PC-9 (cell line): ENCODE measurements at regions not wholly inside any gene's neighbourhood (a gene's known extent, or its start where the extent isn't known, plus 50 kb on each side); places are given as distances from the start of the nearest gene placed in this dataset.
A peak's percentile ranks its signal among the peaks of the same experiment; 100 is the strongest.

Source experiments
- BruUV-seq: library from RNA; stranded (reverse); fragments of 400-500 nt; replicated peaks from 2 replicates; lab custom pipeline; 2021; lab: Mats Ljungman, UMichigan
- CTCF ChIA-PET: fragments of 300-600 bp; sonication (Branson Sonifier 250); formaldehyde crosslinking; loops from one replicate; lab custom pipeline; 2022; ENCODE audit warnings: antibody characterized with exemption; lab: Charles Lee
- POLR2A ChIA-PET: fragments of 300-600 bp; sonication (Branson Sonifier 250); formaldehyde crosslinking; loops from one replicate; lab custom pipeline; 2022; ENCODE audit warnings: antibody characterized with exemption; ENCODE audit not compliant: unreplicated experiment; lab: Charles Lee
- DNase-seq, 2 experiments: peaks; one replicate each; pipeline versions ENCODE4 v3.0.0 to v3.0.0-alpha.2; 2015 to 2022; ENCODE audit warnings: mixed read lengths in 1 of 2
- H2AFZ ChIP-seq: fragments of 200-600 bp; sonication (generic); 2 replicates; pipeline ENCODE4 v1.8.1; 2017; ENCODE audit warnings: antibody characterized with exemption
- H3F3A ChIP-seq: fragments of 200-600 bp; sonication (generic); 2 replicates; pipeline ENCODE4 v1.8.1; 2017; ENCODE audit warnings: antibody characterized with exemption, mild to moderate bottlenecking, low read depth; ENCODE audit not compliant: insufficient read depth
- H3K27ac ChIP-seq: fragments of 200-600 bp; sonication (generic); 2 replicates; pipeline ENCODE4 v1.6.1; 2016; ENCODE audit warnings: mixed run types
- H3K27me3 ChIP-seq: fragments of 200-600 bp; sonication (generic); 2 replicates; pipeline ENCODE4 v1.6.1; 2016; ENCODE audit warnings: low read depth, mixed run types; ENCODE audit not compliant: insufficient read depth
- H3K36me3 ChIP-seq: fragments of 200-600 bp; sonication (generic); 2 replicates; pipeline ENCODE4 v1.6.1; 2016; ENCODE audit warnings: low read depth, mixed run types
- H3K4me1 ChIP-seq: fragments of 200-600 bp; sonication (generic); replicated peaks from 2 replicates; pipeline ENCODE4 v1.6.1; 2016; ENCODE audit warnings: mixed run types; ENCODE audit not compliant: insufficient read depth
- H3K4me2 ChIP-seq: fragments of 200-600 bp; sonication (generic); 2 replicates; pipeline ENCODE4 v1.6.1; 2017; ENCODE audit warnings: mixed run types
- H3K4me3 ChIP-seq: fragments of 200-600 bp; sonication (generic); 2 replicates; pipeline ENCODE4 v1.6.1; 2016; ENCODE audit warnings: mixed run types
- H3K79me2 ChIP-seq: fragments of 200-600 bp; sonication (generic); 2 replicates; pipeline ENCODE4 v1.6.1; 2017; ENCODE audit warnings: low read depth, mixed run types
- H3K9me2 ChIP-seq: fragments of 200-600 bp; sonication (generic); 2 replicates; pipeline ENCODE4 v1.8.1; 2017; ENCODE audit warnings: mild to moderate bottlenecking; ENCODE audit not compliant: insufficient read depth
- H3K9me3 ChIP-seq: fragments of 200-600 bp; sonication (generic); 2 replicates; pipeline ENCODE4 v1.8.1; 2016; ENCODE audit warnings: low read depth; ENCODE audit not compliant: insufficient read depth
- H4K20me1 ChIP-seq: fragments of 200-600 bp; sonication (generic); 2 replicates; pipeline ENCODE4 v1.8.1; 2017; ENCODE audit not compliant: insufficient read depth
- CTCF ChIP-seq: fragments of 200-600 bp; sonication (generic); conservative IDR thresholded peaks from 2 replicates; pipeline ENCODE4 v1.6.1; 2017; ENCODE audit warnings: mixed run types, antibody characterized with exemption, mild to moderate bottlenecking, moderate library complexity
- EZH2 ChIP-seq: fragments of 200-600 bp; sonication (generic); IDR thresholded peaks from 2 replicates; pipeline ENCODE4 v1.8.0; 2017; ENCODE audit warnings: antibody characterized with exemption, low read depth
- intact Hi-C: fragments of 100-400 bp; cut with micrococcal nuclease; formaldehyde crosslinking; loops from one replicate; pipeline ENCODE4 v1.10.0; 2022; ENCODE audit not compliant: unreplicated experiment

- DNase-seq = peak in 1 of 2 experiments; percentile 49
- intact Hi-C loops = no loop called here
- TF ChIP-seq CTCF (no peak), EZH2 (no peak)
- Histone ChIP-seq H3K9me2 (no peaks in the 10 kb centered on the region), H3K4me1 (peaks cover 13% of the 10 kb centered on the region), H4K20me1 (no peaks in the 10 kb centered on the region), H3K9me3 (no peaks in the 10 kb centered on the region; the same call in 1 of the 2 replicates), H3K4me2 (peak overlapping the region; percentile 20; the same call in 1 of the 2 replicates), H3K79me2 (no peaks in the 10 kb centered on the region), H3K36me3 (no peaks in the 10 kb centered on the region), H3F3A (0 out of 2 replicates have a peak, but pooled peaks cover 6% of the 10 kb centered on the region), H3K27ac (peak overlapping the region; percentile 40), H3K27me3 (no peaks in the 10 kb centered on the region), H2AFZ (peak overlapping the region; percentile 39), H3K4me3 (0 out of 2 replicates have a peak overlapping the region, but pooled peaks have one; percentile 11)
- ChIA-PET POLR2A (no interaction called here), CTCF (no interaction called here)
- BruUV-seq = no TSS peak
Measured at GRCh38 chr20:12383821-12384220, 466.1 kb downstream of the BTBD3 start.

GRCh38 chr20:12386821-12387220 lies 469.1 kb downstream of the BTBD3 start:
- CTCF ChIA-PET = no interaction called here
- intact Hi-C loops = no loop called here
- Histone ChIP-seq H4K20me1 (no peaks in the 10 kb centered on the region), H3K36me3 (no peaks in the 10 kb centered on the region), H3F3A (0 out of 2 replicates have a peak, but pooled peaks cover 6% of the 10 kb centered on the region), H3K4me2 (no peak overlapping the region), H3K9me2 (no peaks in the 10 kb centered on the region), H3K79me2 (no peaks in the 10 kb centered on the region), H3K4me3 (no peak overlapping the region), H3K27me3 (no peaks in the 10 kb centered on the region), H3K27ac (no peak overlapping the region), H2AFZ (no peak overlapping the region; the same call in 1 of the 2 replicates), H3K4me1 (peaks cover 13% of the 10 kb centered on the region), H3K9me3 (no peaks in the 10 kb centered on the region; the same call in 1 of the 2 replicates)
- TF ChIP-seq CTCF = no peak
- no peak for TF ChIP-seq EZH2
- POLR2A ChIA-PET = no interaction called here
- BruUV-seq = no TSS peak
- DNase-seq = no peak

- Histone ChIP-seq H4K20me1 (no peaks in the 10 kb centered on the region), H3K4me2 (no peak overlapping the region), H3K9me2 (no peaks in the 10 kb centered on the region), H3K4me1 (peaks cover 19% of the 10 kb centered on the region), H3K4me3 (no peak overlapping the region), H2AFZ (no peak overlapping the region), H3K36me3 (no peaks in the 10 kb centered on the region), H3K9me3 (no peaks in the 10 kb centered on the region), H3F3A (peaks cover 11% of the 10 kb centered on the region; the same call in 1 of the 2 replicates), H3K27ac (no peak overlapping the region), H3K79me2 (no peaks in the 10 kb centered on the region), H3K27me3 (no peaks in the 10 kb centered on the region)
- no peak for DNase-seq
- ChIA-PET POLR2A (no interaction called here), CTCF (no interaction called here)
- TF ChIP-seq EZH2 = no peak
- TF ChIP-seq CTCF = no peak
- BruUV-seq = no TSS peak
- intact Hi-C loops = no loop called here
Measured at GRCh38 chr20:12391099-12391498, 473.4 kb downstream of the BTBD3 start.
